DMS79 treated with DMSO at 0.1 percent for 48 hours (cell line): ENCODE measurements at regions not wholly inside any gene's neighbourhood (a gene's known extent, or its start where the extent isn't known, plus 50 kb on each side); places are given as distances from the start of the nearest gene placed in this dataset.

Source experiments
- DNase-seq: peaks from one replicate; lab custom pipeline; 2025; lab: John Stamatoyannopoulos, UW

DNA sequence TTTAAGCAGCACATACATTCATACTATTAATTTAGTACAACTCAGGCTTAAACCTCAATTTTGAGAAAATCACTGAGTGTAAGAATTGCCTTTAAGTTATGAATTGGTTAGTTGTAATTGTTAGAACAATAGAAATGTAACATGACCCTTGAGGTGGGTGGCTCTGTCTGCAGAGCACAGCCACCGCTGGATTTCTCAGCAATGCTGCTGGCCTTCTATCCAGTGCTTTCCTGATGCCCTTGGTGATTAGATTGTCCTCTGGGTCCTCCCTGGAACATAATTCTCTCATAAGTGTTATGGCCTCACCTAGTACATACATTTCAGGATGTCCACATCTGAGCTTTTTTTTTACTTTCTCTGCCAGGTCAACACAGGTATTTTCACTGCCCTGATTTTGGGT, 213.2 kb downstream of the SLC7A11 start:
- DNase-seq: no peak

DNA sequence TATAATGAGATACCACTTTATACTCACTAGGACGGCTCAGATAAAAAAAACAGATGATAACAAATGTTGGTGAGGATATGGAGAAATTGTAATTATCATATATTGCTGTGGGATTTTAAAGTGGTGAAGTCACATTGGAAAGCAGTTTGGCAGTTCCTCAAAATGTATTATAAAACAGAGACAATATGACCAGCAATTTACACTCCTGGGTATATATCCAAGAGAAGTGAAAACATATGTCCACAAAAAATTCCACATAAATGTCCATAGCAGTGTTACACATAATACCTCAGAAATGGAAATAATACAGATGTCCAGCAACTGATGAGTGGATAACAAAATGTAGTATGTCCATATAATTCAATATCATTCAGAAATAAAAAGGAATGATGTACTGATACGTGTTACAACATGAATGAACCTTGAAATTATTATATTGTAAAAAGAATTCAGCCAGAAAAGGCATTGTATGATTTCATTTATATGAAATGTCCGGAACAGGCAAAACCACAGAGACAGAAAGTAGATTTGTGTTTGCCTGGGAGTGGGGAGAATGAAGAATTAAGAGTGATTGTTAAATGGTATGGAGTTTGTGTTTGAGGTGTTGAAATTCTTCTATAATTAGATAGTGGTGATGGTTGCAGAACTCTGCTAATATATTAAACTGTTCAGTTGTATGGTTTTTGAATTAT, 220.9 kb downstream of the SLC7A11 start:
- no peak for DNase-seq

DNA sequence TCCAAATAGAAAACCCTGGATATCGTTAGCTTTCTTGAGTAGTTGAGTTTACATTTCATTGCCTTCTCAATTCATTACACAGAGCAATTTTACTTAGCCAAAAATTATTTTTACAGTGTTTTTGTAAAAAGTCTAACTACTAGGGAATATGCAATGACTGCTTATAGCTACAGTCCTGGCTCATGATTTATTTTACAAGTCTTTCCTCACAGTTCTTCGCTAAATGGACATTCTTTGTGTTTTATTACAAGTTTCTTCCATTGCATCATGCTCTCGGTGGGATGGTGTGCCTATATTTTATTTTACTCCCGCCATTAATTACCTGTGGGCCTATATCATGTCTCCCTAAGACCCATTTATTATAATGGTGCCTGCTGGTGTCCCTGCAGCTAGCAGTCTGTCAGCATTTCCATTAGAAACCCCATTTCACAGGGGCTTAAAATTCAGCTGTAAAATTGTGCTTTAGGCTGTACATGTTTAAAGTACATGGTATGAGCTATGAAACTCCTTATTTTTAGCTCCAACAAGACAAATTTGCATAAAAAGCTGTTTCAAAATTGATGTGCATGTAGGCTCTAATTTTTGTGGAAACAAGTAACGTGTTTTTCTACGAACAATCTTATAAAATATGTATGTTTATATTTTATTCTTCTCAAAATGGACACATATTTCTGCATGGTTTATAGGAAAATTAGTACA, 227.4 kb downstream of the SLC7A11 start:
- DNase-seq: no peak

DNA sequence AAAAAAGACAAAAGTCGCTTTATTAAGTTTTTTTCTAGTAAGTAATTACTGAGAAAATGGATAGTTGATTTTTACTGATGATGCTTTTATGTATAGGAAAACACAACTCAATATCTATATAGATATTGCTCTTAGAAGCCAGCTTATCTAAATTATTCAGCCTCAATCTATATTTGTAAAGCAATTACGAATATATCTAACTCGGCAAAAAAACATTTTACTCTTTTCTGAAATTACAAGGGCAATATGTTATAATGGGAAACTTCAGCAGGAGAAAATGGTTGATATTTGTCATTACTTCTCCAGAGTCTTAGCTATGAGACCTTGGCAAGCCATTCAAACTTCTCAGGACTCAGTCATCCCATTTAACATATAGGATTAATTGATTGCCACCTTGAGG, 228.5 kb downstream of the SLC7A11 start:
- no peak for DNase-seq

DNA sequence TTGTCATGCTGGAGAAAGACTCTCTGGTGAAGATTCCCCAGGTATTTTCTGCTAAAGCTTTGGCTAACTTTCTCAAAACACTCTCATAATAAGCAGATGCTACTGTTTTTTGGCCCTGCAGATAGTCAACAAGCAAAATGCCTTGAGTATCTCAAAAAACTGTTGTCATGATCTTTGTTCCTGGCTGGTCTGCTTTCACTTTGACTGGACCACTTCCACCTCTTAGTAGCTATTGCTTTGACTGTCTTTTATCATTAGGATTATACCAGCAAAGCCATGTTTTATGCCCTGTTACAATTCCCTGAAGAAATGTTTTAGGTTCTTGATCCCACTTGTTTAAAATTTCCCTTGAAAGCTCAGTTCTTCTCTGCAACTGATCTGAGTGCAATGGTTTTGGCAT, 231.5 kb downstream of the SLC7A11 start:
- DNase-seq: no peak

DNA sequence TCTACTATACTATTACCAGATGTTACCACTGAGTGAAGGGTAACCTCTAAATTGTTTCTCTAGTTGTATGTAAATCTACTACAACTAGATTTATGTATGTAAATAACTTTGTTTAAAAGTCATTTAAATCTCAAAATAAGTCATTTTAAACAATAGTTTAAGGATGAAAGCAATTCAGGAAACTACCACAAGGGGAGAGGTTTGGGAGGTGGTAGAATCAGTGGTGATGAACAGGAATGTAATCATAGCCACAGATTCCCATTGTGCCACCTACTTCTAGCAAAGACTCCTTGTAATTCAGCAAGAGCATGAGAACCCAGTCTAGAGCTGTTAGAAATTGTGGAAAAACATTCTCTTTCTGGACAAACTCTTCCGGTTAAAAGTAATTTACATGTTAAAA, 234.6 kb downstream of the SLC7A11 start:
- no peak for DNase-seq

DNA sequence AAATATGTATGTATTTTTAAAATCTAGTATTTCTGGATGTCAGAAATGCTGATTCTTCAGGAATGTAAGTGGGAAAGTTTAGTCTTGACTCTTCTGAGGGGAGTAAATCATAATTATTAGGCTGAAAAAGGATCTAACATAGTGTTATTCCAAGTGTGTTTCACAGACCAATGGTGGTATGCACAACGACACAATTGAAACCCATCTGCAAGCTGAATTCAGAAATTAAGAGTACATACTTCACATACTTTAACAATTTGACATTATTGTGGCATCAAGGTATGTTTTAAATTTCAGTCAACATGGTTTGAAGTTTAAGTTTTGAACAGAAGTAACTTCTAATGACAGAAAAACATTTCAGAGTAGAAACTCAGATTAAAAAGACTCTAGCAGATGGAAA, 236.7 kb downstream of the SLC7A11 start:
- no peak for DNase-seq

DNA sequence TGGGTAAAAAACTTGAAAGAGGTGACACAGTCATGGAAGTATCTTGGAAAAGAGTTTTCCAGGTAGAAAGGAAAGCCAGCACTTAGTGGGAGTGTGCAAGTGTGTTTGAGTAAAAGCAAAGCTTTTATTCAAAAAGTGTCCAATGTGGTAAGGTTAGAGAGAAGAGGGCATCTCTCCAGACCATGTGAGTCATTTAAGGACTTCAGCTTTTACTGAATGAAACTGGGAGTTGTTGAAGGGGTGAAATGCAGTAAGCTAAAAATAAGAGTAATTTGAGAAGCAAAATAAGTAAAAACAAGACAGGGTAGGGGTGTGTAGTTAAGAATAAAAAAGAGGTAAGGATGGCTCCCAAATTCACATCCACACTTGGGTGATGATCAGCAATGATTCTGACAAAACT, 238.9 kb downstream of the SLC7A11 start:
- no peak for DNase-seq

DNA sequence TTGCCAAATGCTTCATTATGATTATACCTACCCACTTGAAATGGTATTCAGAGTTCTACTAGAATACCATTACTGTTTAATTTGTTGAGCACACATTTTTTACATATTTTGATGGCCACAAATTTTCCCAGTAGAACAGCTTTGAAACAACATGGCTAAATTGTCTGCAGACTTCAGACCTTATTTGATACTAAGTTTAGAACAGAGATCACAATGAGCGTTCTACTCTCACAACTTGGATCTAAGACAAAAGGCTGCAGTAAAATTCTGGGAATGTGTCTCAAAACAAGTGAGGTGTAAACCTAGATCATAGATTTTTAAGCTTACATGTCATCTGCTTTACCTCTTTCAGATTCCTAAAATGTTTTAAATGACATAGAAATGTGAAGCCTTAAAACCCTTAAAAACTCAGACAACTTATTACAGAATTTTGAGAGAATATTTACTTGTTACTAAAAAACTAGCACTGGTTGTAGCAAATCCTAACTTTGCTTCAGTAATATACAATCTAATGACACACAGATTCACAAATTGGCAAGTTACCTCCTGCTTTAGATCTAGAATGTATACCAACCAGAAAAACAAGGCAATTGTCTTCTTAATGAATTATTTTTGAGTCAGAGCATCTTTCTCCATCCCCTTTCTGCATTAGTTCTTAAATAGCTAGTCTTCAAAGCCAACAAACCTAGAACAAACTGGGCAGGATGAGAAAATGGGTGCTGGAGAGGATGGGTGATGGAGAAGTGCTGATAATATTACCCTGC, 243.3 kb downstream of the SLC7A11 start:
- no peak for DNase-seq

DNA sequence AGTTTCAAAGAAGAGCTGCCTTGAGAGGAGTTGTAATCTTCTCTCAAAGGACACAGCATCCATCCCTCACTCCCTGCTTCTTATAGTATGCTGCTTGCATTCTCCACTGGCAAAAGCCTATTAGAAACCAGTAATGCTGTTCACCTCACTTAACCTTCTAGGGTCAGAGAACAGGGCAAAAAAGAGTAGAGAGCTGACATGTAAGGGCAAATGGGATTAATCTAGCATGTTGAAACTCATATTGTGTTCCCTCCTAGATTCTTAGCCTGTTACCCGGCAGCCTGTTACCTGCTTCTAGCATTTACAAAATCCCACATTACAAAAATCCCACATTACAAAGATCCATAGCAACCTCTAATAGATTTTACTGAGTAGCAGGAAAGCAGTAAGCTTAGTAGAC, 244.7 kb downstream of the SLC7A11 start:
- no peak for DNase-seq

DNA sequence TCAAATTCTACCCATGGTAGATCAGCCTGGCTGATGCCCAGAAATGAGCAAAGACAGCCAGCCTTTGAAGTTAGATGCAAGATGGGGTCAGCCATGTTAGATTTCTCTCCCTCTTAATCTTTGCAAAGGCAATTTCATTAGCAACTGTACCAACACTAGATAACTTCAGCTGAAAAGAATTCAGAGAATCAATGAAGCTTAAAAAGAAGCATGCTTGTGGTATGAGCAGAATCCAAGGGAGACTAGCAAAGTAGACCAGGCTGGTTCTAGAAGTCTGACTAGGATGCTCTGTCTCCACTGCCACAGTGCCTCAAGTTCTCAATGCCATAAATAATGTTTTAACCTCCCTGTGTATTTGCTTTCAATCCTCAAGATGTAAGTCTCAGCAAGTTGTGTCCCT, 247.3 kb downstream of the SLC7A11 start:
- no peak for DNase-seq

DNA sequence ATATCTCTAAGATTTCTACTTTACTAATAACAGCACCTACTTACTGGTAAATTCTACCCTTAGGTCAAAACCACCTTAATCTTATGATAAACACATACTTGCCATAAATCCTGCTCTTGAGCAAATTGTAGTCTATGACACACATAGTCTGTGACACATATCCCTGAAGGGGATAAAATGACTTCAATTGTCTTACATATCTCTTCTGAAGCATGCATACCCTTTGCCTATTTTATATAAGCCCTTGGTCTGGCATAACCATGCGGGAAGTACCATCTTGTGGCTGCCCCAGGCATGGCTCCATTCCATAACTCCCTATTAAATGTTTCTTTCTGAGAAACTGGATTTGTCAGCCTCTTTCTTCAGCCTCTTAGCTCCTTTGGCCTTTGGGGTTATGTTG, 248.9 kb downstream of the SLC7A11 start:
- DNase-seq: no peak

DNA sequence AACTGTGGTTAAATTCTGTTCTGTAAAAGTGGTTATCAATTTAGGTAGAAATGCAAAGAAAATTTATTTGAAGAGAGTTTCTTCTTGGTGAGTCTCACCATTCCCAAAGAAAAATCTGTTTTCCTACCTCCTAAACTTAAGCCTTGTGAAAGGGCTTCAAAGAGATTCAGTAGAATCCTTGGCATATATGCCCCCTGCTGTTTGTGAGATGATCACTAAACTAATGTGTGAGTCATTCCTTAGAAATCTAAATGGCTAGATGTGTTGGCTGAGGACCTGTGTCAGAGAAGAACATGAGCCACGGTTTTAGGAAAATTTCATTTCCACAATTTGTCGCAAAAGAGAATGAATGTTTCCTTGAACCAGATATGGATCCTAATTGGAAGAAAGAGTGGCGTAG, 260.9 kb downstream of the SLC7A11 start:
- no peak for DNase-seq

DNA sequence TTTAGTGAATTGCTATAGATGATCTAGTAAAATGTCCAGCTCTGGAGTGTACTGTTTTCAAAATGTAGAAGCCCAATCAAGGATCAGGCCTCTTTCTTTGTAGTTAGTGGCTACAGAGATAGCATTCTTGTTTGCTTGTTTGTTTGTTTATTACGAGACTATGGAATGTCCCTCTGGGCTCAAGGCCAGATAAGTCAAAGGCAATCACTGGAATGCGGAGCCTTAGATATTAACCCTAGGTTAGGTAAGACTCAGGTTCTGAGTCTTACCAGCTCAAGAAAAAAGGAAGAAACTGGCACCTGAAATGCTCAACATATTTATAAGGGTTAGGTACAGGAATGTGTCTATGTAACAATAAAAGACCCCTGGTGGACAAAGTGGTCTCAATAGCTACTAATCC, 261.5 kb downstream of the SLC7A11 start:
- no peak for DNase-seq

DNA sequence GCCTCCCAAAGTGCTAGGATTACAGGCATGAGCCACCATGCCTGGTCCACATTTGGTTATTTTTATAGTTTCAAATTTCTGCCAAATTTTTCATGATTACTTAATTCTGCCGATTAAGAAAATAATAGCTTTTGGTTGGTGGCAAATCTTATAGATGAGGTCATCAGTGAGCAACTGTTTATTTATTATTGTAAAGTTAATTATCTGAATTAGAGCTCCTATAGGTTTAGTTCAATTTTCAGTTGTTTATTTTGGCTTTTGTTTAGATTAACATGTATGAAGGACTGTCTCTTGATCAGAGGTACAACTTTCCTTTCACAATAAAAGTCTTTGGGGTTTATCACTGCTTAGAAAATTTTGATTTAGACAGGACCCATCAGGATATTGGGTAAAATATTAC, 262.2 kb downstream of the SLC7A11 start:
- no peak for DNase-seq

DNA sequence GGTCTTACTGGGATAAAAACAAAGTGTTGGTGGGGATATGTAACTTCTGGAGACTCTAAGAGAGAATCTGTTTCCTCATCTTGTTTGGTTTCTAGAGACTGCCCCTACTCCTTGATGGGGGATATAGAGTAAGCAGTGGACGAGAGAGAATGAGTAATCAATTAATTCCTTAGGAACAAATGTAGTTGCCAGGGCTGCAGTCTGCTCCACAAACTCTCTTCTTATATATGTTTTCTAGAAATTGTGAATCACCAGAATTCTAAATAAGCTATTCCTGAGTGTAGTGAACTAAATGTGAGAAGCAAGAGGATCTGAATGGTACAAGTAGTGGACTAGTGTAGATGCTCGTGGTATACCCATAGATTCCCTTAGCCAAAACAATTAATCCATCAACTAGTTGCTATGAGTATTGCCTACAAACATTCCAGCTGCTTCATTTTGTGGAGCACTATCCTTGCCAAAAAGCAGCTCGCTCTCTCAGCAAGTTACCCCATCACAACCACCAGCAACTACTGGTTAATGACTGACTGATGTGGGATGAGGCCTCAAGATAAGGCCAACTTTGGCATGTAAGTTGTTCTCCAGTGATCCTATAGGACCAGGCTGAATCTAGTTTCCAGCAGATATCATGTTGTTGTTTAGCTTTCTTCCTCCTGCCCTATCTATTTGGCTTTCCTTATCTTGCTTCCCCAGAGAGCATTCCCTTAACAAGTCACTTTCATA, 273.0 kb downstream of the SLC7A11 start:
- no peak for DNase-seq

DNA sequence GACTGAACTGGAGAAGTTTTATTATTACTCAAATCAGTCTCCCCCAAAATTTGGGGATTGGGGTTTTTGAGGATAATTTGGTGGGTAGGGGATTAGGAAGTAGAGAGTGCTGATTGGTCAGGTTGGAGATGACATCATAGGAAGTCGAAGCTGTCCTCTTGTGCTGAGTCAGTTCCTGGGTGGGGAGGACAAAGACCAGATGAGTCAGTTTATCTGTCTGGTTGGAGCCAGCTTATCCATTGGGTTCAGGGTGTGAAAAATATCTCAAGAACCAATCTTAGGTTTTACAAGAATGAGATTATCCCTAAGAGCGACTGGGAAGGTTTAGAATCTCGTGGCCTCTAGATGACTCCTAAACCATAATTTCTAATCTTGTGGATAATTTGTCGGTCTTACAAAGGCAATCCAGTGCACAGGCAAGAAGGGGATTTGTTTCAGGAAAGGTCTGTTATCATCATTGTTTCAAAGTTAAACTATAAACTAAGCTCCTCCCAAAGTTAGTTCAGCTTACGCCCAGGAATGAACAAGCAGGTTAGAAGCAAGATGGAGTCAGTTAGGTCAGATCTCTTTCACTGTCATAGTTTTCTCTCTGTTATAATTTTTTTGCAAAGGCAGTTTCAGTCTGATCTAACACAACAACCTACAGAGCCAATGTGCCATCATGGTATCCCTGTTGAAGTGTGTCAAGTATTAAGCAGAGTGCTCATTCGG, 274.5 kb downstream of the SLC7A11 start:
- DNase-seq: no peak

DNA sequence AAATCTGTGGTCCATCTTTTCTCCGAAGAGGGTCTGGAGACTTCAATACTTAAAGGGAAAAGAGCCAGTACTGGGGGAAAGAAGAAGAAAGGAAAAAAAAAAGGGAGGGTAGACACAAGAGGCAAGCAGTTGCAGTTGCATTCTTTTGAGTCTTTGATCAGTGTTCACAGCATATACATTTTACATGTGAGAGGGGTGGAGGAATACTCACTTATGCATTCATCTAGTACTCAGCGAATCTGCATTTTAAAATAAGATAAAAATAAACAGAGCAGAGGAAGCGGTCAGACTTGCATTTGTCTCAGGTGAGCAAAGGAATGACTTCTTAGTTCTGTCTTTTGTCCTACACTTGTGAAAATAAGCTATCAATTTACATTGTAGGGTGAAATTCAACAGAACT, 275.6 kb downstream of the SLC7A11 start:
- DNase-seq: no peak

DNA sequence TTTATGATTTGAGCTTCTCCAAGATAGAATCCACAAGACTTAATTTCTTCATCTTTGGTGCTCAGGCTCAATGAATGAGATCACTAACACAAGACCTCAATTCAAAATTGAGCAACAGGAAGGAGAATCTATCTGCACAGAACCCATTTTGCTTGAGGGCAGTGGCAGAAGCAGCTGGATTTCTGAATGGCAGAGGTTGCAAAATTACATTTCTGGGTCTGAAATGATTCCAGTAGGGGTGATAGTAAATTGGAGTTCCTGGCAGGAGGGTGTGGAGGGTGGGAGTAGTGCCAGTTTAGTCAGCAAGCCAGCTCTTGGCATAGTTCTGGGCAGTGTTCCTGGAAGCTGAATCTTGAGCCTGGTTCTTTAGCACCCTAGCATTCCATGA, 281.1 kb downstream of the SLC7A11 start:
- no peak for DNase-seq

DNA sequence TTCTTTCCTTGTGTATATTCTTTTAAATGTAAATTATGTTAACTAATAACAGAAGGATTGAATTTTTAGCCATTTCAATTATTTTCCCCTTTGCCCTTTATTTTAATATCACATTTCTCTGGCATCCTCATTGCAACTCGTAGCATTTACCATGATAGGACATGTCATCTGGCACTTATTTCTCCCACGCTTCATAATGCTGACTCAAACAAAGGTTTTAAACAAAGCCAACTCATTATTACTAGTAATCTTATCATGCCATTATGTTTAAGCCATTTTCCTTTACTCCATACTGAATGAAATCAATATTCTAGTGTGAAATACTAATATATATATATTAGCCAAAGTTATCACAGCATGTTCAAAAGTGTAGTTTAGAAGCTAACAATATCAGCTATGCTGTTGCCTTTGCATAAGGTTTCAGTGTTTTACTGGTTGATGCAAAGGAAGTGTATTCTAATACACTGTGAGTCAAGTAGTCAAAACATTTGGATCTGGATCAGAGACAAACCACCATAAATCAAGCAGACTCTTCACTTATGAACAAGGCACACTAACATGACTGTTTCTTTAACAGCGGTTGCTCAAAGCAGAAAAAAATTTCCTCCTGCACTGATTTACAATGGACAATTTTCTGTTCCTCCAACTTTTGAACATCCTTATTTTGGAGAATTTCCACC, 281.6 kb downstream of the SLC7A11 start:
- no peak for DNase-seq

DNA sequence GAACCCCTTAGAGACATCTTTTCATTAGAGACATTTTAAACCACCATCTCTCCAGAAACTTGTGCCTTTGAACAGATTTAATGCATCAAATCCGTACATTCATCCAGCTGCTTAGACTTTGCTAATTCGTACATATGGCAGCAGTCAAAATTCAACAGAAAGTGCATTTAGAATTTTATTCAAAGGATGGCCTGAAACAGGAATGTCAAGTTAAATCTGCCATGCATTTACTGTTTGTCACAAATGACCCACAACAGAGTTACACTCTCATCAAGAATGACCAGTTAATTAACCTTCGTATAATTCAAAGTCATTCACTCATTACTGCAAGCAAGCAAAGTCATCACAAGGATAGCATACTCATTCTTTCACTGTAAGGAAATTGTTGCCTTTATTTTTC, 284.3 kb downstream of the SLC7A11 start:
- no peak for DNase-seq
